GM21619 (cell line): ENCODE measurements at regions not wholly inside any gene's neighbourhood (a gene's known extent, or its start where the extent isn't known, plus 50 kb on each side); places are given as distances from the start of the nearest gene placed in this dataset.
"Not testable (repeated sequence)": the region's sequence is repeated elsewhere in the genome, so short reads cannot be mapped to it uniquely, and the experiment has no call there.

Experiments used
- ATAC-seq: cut with Tn5 transposase; IDR thresholded peaks from one replicate; pipeline ENCODE4 v1.9.1; 2021; ENCODE audit not compliant: unreplicated experiment

- ATAC-seq: no peak
Measured at GRCh38 chr6:113701552-113702254, 155.4 kb upstream of the MARCKS start.

GRCh38 chr6:113707194-113707593 is 150.0 kb upstream of the MARCKS start:
- no peak for ATAC-seq

GRCh38 chr6:113709936-113710509 is 147.1 kb upstream of the MARCKS start:
- no peak for ATAC-seq

- no peak for ATAC-seq
Measured at GRCh38 chr6:113713665-113714064, 143.5 kb upstream of the MARCKS start.

GRCh38 chr6:113718588-113718987 is 138.6 kb upstream of the MARCKS start:
- no peak for ATAC-seq

- ATAC-seq: no peak
Measured at GRCh38 chr6:113719064-113719463, 138.1 kb upstream of the MARCKS start.

- ATAC-seq: no peak
Measured at GRCh38 chr6:113719545-113719944, 137.6 kb upstream of the MARCKS start.

GRCh38 chr6:113723182-113723581 is 134.0 kb upstream of the MARCKS start:
- no peak for ATAC-seq

GRCh38 chr6:113724927-113725326 is 132.2 kb upstream of the MARCKS start:
- ATAC-seq: not testable (repeated sequence)

- no peak for ATAC-seq
Measured at GRCh38 chr6:113731541-113731940, 125.6 kb upstream of the MARCKS start.

GRCh38 chr6:113732384-113732966 is 124.7 kb upstream of the MARCKS start:
- no peak for ATAC-seq

GRCh38 chr6:113733381-113733780 is 123.8 kb upstream of the MARCKS start:
- no peak for ATAC-seq

GRCh38 chr6:113734982-113735381 is 122.2 kb upstream of the MARCKS start:
- ATAC-seq: no peak

GRCh38 chr6:113735491-113735890 is 121.7 kb upstream of the MARCKS start:
- ATAC-seq: no peak

- no peak for ATAC-seq
Measured at GRCh38 chr6:113736978-113737377, 120.2 kb upstream of the MARCKS start.

GRCh38 chr6:113739041-113739655 is 118.0 kb upstream of the MARCKS start:
- no peak for ATAC-seq

- no peak for ATAC-seq
Measured at GRCh38 chr6:113741651-113742050, 115.5 kb upstream of the MARCKS start.

- ATAC-seq: no peak
Measured at GRCh38 chr6:113742342-113742741, 114.8 kb upstream of the MARCKS start.

- ATAC-seq: no peak
Measured at GRCh38 chr6:113744861-113745260, 112.3 kb upstream of the MARCKS start.

GRCh38 chr6:113750151-113750855 is 106.8 kb upstream of the MARCKS start:
- ATAC-seq: no peak

- no peak for ATAC-seq
Measured at GRCh38 chr6:113754291-113754690, 102.9 kb upstream of the MARCKS start.
